PC-3 (cell line): ENCODE measurements at regions not wholly inside any gene's neighbourhood (a gene's known extent, or its start where the extent isn't known, plus 50 kb on each side); places are given as distances from the start of the nearest gene placed in this dataset.

ENCODE experiments used
- ATAC-seq: fragments of 200-7000 bp; cut with Tn5 transposase; 2 replicates; pipeline ENCODE4 v1.9.1; 2020; ENCODE audit warnings: mild to moderate bottlenecking, moderate library complexity
- BruUV-seq: library from RNA; stranded (reverse); fragments of 400-500 nt; replicated peaks from 2 replicates; lab custom pipeline; 2021; lab: Mats Ljungman, UMichigan
- CTCF ChIA-PET: fragments of 300-600 bp; sonication (Branson Sonifier 250); formaldehyde crosslinking; loops from one replicate; lab custom pipeline; 2022; ENCODE audit warnings: antibody characterized with exemption; lab: Charles Lee
- POLR2A ChIA-PET: fragments of 300-600 bp; sonication (Branson Sonifier 250); formaldehyde crosslinking; loops from one replicate; lab custom pipeline; 2022; ENCODE audit warnings: antibody characterized with exemption; ENCODE audit not compliant: unreplicated experiment; lab: Charles Lee
- DNase-seq: peaks from one replicate; pipeline ENCODE4 v3.0.0-alpha.2; 2015
- H2AFZ ChIP-seq: fragments of 300-600 bp; sonication (generic); 2 replicates; pipeline ENCODE4 v1.6.0; 2016; ENCODE audit warnings: antibody characterized with exemption, low read length
- H3F3A ChIP-seq: fragments of 300-600 bp; sonication (generic); one replicate; pipeline ENCODE4 v1.6.0; 2017; ENCODE audit warnings: antibody characterized with exemption, low read length, control low read depth, mild to moderate bottlenecking; ENCODE audit not compliant: unreplicated experiment
- H3K27ac ChIP-seq: fragments of 300-600 bp; sonication (generic); 2 replicates; pipeline ENCODE4 v1.5.1; 2016; ENCODE audit warnings: mild to moderate bottlenecking, low read length
- H3K27me3 ChIP-seq: fragments of 300-600 bp; sonication (generic); 2 replicates; pipeline ENCODE4 v1.6.1; 2016; ENCODE audit warnings: low read length, mixed read lengths
- H3K36me3 ChIP-seq: fragments of 300-600 bp; sonication (generic); 2 replicates; pipeline ENCODE4 v1.6.1; 2016; ENCODE audit warnings: low read depth, mixed run types, low read length, mixed read lengths
- H3K4me1 ChIP-seq: fragments of 300-600 bp; sonication (generic); 2 replicates; pipeline ENCODE4 v1.5.1; 2016; ENCODE audit warnings: low read length; ENCODE audit not compliant: insufficient read depth
- H3K4me2 ChIP-seq: fragments of 300-600 bp; sonication (generic); 2 replicates; pipeline ENCODE4 v1.6.0; 2016; ENCODE audit warnings: low read length
- H3K4me3 ChIP-seq: fragments of 300-600 bp; sonication (generic); 2 replicates; pipeline ENCODE4 v1.5.1; 2016; ENCODE audit warnings: mild to moderate bottlenecking, low read length, mixed read lengths
- H3K79me2 ChIP-seq: fragments of 300-600 bp; sonication (generic); 2 replicates; pipeline ENCODE4 v1.6.1; 2017; ENCODE audit warnings: low read length, mixed read lengths
- H3K9ac ChIP-seq: fragments of 300-600 bp; sonication (generic); 2 replicates; pipeline ENCODE4 v1.6.0; 2016; ENCODE audit warnings: mild to moderate bottlenecking, low read length
- H3K9me2 ChIP-seq: fragments of 300-600 bp; sonication (generic); replicated peaks from 2 replicates; pipeline ENCODE4 v1.6.1; 2016; ENCODE audit warnings: mixed run types, low read length, mixed read lengths
- H3K9me3 ChIP-seq: fragments of 300-600 bp; sonication (generic); 2 replicates; pipeline ENCODE4 v1.6.1; 2016; ENCODE audit warnings: low read length, mixed read lengths
- H4K20me1 ChIP-seq: fragments of 300-600 bp; sonication (generic); 2 replicates; pipeline ENCODE4 v1.6.1; 2016; ENCODE audit warnings: low read length, mixed read lengths
- EZH2 ChIP-seq: fragments of 300-600 bp; sonication (generic); IDR thresholded peaks from one replicate; pipeline ENCODE4 v1.6.1; 2017; ENCODE audit warnings: antibody characterized with exemption, mild to moderate bottlenecking, low read length; ENCODE audit not compliant: unreplicated experiment
- EZH2phosphoT487 ChIP-seq: fragments of 300-600 bp; sonication (generic); IDR thresholded peaks from 2 replicates; pipeline ENCODE4 v1.6.1; 2018; ENCODE audit warnings: mild to moderate bottlenecking, antibody characterized with exemption, low read length, borderline replicate concordance
- intact Hi-C: fragments of 100-400 bp; cut with micrococcal nuclease; formaldehyde crosslinking; loops from 2 replicates; pipeline ENCODE4 v1.9.0; 2023
- TF ChIP-seq, protein P1 (sequence below): fragments of 300-600 bp; sonication (generic); conservative IDR thresholded peaks from 2 replicates; pipeline ENCODE4 v1.5.1; 2017; ENCODE audit warnings: antibody characterized with exemption, low read depth, mild to moderate bottlenecking, low read length

GRCh38 chr15:26242565-26243071, 379.5 kb upstream of the ATP10A start:
- BruUV-seq, result no TSS peak
- CTCF ChIA-PET, result no interaction called here
- ATAC-seq, result no peak

DNA sequence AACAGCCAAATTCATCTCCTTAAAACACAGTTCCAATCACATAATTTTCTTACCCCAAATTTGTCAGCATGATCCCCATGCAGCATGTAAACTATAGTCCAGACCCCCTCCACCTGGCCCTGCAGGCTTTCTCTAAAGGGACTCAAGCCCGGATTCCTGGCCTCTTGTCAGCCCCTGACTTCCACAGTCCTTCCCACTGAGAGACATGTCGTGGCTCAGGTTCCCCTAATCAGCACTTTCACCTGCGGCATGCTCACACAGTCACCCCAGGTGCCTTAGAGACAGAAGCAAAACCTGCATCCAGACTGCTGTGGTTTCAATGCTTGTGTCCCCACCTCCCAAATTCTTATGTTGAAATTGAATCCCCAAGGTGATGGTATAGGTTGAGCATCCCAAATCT, 372.7 kb upstream of the ATP10A start:
- no peaks in the 10 kb centered on the region for H4K20me1 ChIP-seq
- 0 out of 2 replicates have a peak, but pooled peaks cover 3% of the 10 kb centered on the region for H3K9me3 ChIP-seq
- no TSS peak for BruUV-seq
- no peaks in the 10 kb centered on the region for H3K9me2 ChIP-seq
- ChIA-PET CTCF (no interaction called here), POLR2A (no interaction called here)
- no peaks in the 10 kb centered on the region for H3K36me3 ChIP-seq
- intact Hi-C loops, result no loop called here
- H3F3A ChIP-seq, result no peaks in the 10 kb centered on the region
- no peaks in the 10 kb centered on the region for H3K27me3 ChIP-seq
- no peak overlapping the region for H3K9ac ChIP-seq
- no peak for DNase-seq
- no peak overlapping the region for H2AFZ ChIP-seq
- H3K4me2 ChIP-seq, result no peak overlapping the region
- no peak for ATAC-seq
- H3K27ac ChIP-seq, result no peak overlapping the region
- no peaks in the 10 kb centered on the region for H3K79me2 ChIP-seq
- H3K4me3 ChIP-seq, result no peak overlapping the region
- TF ChIP-seq EZH2phosphoT487 (no peak), EZH2 (no peak)
- TF ChIP-seq, protein P1, sequence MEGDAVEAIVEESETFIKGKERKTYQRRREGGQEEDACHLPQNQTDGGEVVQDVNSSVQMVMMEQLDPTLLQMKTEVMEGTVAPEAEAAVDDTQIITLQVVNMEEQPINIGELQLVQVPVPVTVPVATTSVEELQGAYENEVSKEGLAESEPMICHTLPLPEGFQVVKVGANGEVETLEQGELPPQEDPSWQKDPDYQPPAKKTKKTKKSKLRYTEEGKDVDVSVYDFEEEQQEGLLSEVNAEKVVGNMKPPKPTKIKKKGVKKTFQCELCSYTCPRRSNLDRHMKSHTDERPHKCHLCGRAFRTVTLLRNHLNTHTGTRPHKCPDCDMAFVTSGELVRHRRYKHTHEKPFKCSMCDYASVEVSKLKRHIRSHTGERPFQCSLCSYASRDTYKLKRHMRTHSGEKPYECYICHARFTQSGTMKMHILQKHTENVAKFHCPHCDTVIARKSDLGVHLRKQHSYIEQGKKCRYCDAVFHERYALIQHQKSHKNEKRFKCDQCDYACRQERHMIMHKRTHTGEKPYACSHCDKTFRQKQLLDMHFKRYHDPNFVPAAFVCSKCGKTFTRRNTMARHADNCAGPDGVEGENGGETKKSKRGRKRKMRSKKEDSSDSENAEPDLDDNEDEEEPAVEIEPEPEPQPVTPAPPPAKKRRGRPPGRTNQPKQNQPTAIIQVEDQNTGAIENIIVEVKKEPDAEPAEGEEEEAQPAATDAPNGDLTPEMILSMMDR, result no peak
- H3K4me1 ChIP-seq, result no peaks in the 10 kb centered on the region

More at GRCh38 chr15:26242565-26243071, 379.5 kb upstream of the ATP10A start:
- H3K27me3 ChIP-seq, result no peaks in the 10 kb centered on the region
- H4K20me1 ChIP-seq, result no peaks in the 10 kb centered on the region
- no peaks in the 10 kb centered on the region for H3K36me3 ChIP-seq
- H3K9me2 ChIP-seq, result no peaks in the 10 kb centered on the region
- intact Hi-C loops, result no loop called here
- H3K4me3 ChIP-seq, result no peak overlapping the region
- POLR2A ChIA-PET, result no interaction called here
- TF ChIP-seq EZH2phosphoT487 (no peak), EZH2 (no peak)
- TF ChIP-seq, protein P1, result no peak
- no peak for DNase-seq
- no peak overlapping the region for H2AFZ ChIP-seq
- no peak overlapping the region for H3K27ac ChIP-seq
- no peaks in the 10 kb centered on the region for H3F3A ChIP-seq
- 0 out of 2 replicates have a peak, but pooled peaks cover 3% of the 10 kb centered on the region for H3K9me3 ChIP-seq
- no peak overlapping the region for H3K9ac ChIP-seq
- H3K4me2 ChIP-seq, result no peak overlapping the region
- H3K79me2 ChIP-seq, result no peaks in the 10 kb centered on the region
- no peaks in the 10 kb centered on the region for H3K4me1 ChIP-seq

DNA sequence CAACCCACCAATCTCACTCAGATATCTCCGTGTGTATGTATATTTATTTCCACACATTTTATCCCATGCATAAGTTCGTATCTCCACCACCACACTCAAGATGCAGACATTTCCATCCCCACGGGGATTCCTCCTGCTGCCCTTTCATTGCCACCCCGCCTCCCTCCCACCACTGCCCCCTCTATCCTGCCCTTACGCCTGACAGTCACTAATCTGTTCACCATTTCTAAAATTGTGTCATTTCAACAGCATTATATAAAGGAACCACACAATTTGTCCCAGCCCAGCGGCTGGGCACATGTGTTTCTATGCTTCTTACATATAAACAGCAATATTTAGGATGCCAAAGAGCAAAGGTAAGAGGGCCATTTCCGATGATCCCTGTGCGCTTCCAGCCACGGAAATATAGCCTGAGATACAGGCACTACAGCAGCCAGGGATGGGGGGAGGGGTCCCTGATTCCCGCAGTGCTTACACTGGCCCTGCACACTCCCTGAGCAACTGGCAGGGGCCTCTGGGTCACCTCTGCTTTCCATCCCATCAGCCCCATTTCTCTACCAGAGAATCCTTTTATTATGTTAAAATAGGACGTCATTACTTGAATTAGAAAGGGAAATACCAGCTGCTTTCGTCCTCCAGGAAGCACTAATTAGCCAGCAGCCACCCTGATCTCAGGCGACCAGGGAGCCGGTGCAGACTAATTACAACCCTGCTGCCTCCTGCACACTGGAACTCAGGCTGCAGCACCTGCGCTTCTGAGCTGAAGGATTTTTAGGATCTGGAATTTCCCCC, 372.0 kb upstream of the ATP10A start:
- CTCF ChIA-PET, result no interaction called here
- no peaks in the 10 kb centered on the region for H3K27me3 ChIP-seq
- TF ChIP-seq, protein P1, result no peak
- TF ChIP-seq EZH2 (no peak), EZH2phosphoT487 (no peak)
- no peaks in the 10 kb centered on the region for H3F3A ChIP-seq
- H3K36me3 ChIP-seq, result no peaks in the 10 kb centered on the region
- intact Hi-C loops, result no loop called here
- H3K4me1 ChIP-seq, result no peaks in the 10 kb centered on the region
- H3K4me2 ChIP-seq, result no peak overlapping the region
- no peaks in the 10 kb centered on the region for H3K9me2 ChIP-seq
- no peaks in the 10 kb centered on the region for H3K79me2 ChIP-seq
- no peak overlapping the region for H3K9ac ChIP-seq
- ATAC-seq (no peak), DNase-seq (no peak)
- no peaks in the 10 kb centered on the region for H4K20me1 ChIP-seq
- POLR2A ChIA-PET, result no interaction called here
- H3K9me3 ChIP-seq, result 0 out of 2 replicates have a peak, but pooled peaks cover 3% of the 10 kb centered on the region
- no peak overlapping the region for H2AFZ ChIP-seq
- BruUV-seq, result no TSS peak
- no peak overlapping the region for H3K27ac ChIP-seq
- H3K4me3 ChIP-seq, result no peak overlapping the region
